A549 (cell line): ENCODE measurements at regions not wholly inside any gene's neighbourhood (a gene's known extent, or its start where the extent isn't known, plus 50 kb on each side); places are given as distances from the start of the nearest gene placed in this dataset.
A peak's percentile ranks its signal among the peaks of the same experiment; 100 is the strongest.

ENCODE experiments used
- ATAC-seq, 2 experiments: fragments of 200-7000 bp in 1 of 2; fragments of >200 bp in 1 of 2; cut with Nextera tagmentation in 1 of 2; cut with Tn5 transposase in 1 of 2; 3 replicates each; pipeline versions ENCODE4 v1.8.0 to v1.9.1; 2018 to 2020; ENCODE audit warnings: mild to moderate bottlenecking in 1 of 2, moderate library complexity in 1 of 2
- CTCF ChIA-PET: fragments of 300-600 bp; sonication (Branson Sonifier 250); formaldehyde crosslinking; extraction: SDS; loops from one replicate; lab custom pipeline; 2021; ENCODE audit warnings: antibody characterized with exemption, inconsistent platforms; lab: Yijun Ruan, JAX
- POLR2A ChIA-PET: fragments of 350-600 bp; formaldehyde crosslinking; extraction: SDS; loops from one replicate; lab custom pipeline; 2021; ENCODE audit warnings: antibody characterized with exemption, inconsistent platforms; lab: Yijun Ruan, JAX
- DNase-seq, 2 experiments: peaks; one replicate each; pipeline versions ENCODE4 v3.0.0 to v3.0.0-alpha.2; 2011 to 2016; ENCODE audit warnings: low read depth in 1 of 2, low spot score in 1 of 2
- FAIRE-seq: peaks from 2 replicates; lab custom pipeline; 2011; peaks lifted over from hg19 to GRCh38; lab: Jason Lieb, UNC
- H3K27ac ChIP-seq, 2 experiments: fragments of >200 bp; sonication (Bioruptor Twin); formaldehyde crosslinking; 3 replicates each; pipeline ENCODE4 v1.5.1; 2016 to 2017
- H3K4me1 ChIP-seq: fragments of >200 bp; sonication (Bioruptor Twin); formaldehyde crosslinking; 3 replicates; pipeline ENCODE4 v1.6.1; 2016
- H3K4me2 ChIP-seq: fragments of >200 bp; sonication (Bioruptor Twin); formaldehyde crosslinking; 3 replicates; pipeline ENCODE4 v1.6.1; 2016
- H3K4me3 ChIP-seq: fragments of >200 bp; sonication (Bioruptor Twin); formaldehyde crosslinking; 3 replicates; pipeline ENCODE4 v1.5.1; 2016
- H3K9me3 ChIP-seq: fragments of >200 bp; sonication (Bioruptor Twin); formaldehyde crosslinking; 3 replicates; pipeline ENCODE4 v1.6.1; 2016
- EP300 ChIP-seq, 2 experiments: fragments of >200 bp; sonication (Bioruptor Twin); formaldehyde crosslinking; IDR thresholded peaks; 2 replicates in 1 of 2; 3 replicates in 1 of 2; pipeline ENCODE4 v1.6.1; 2016 to 2017
- GATA3 ChIP-seq: IDR thresholded peaks from 2 replicates; pipeline ENCODE4 v1.6.1; 2012; ENCODE audit warnings: borderline replicate concordance
- JUNB ChIP-seq: fragments of >200 bp; sonication (Bioruptor Twin); formaldehyde crosslinking; IDR thresholded peaks from 2 replicates; pipeline ENCODE4 v1.6.1; 2016
- MAFK ChIP-seq: fragments of 450-650 bp; IDR thresholded peaks from 2 replicates; pipeline ENCODE4 v1.6.1; 2014; ENCODE audit not compliant: partially characterized antibody
- NFE2L2 ChIP-seq: fragments of 150-350 bp; conservative IDR thresholded peaks from 2 replicates; pipeline ENCODE4 v1.6.1; 2014; ENCODE audit warnings: low read length
- POLR2A ChIP-seq: IDR thresholded peaks from 2 replicates; pipeline ENCODE4 v1.6.1; 2012; ENCODE audit warnings: mild to moderate bottlenecking, low read length
- RAD21 ChIP-seq, 2 experiments: fragments of >200 bp in 1 of 2; sonication (Bioruptor Twin) in 1 of 2; formaldehyde crosslinking in 1 of 2; IDR thresholded peaks in 1 of 2; conservative IDR thresholded peaks in 1 of 2; 2 replicates in 1 of 2; 3 replicates in 1 of 2; pipeline ENCODE4 v1.6.1; 2012 to 2018; ENCODE audit warnings: inconsistent platforms in 1 of 2
- RCOR1 ChIP-seq: fragments of 150-350 bp; IDR thresholded peaks from 2 replicates; pipeline ENCODE4 v1.6.1; 2014; ENCODE audit warnings: antibody characterized with exemption, low read length, low read depth
- WGBS: methylation state at CpG from one replicate; pipeline ENCODE4 v1.1.6; 2017; ENCODE audit errors: missing lambda C conversion rate; 5-methylcytosine and 5-hydroxymethylcytosine counted together
- TF ChIP-seq, protein P1 (sequence below): fragments of 250-450 bp; sonication (Bioruptor Pico); IDR thresholded peaks from 2 replicates; pipeline ENCODE4 v1.5.0; 2020; ENCODE audit warnings: low read depth, mild to moderate bottlenecking, moderate library complexity
- TF ChIP-seq, protein P2 (sequence below): fragments of 250-450 bp; sonication (Bioruptor Pico); IDR thresholded peaks from 2 replicates; pipeline ENCODE4 v1.5.0; 2021; ENCODE audit warnings: mild to moderate bottlenecking, moderate library complexity, borderline replicate concordance

DNA sequence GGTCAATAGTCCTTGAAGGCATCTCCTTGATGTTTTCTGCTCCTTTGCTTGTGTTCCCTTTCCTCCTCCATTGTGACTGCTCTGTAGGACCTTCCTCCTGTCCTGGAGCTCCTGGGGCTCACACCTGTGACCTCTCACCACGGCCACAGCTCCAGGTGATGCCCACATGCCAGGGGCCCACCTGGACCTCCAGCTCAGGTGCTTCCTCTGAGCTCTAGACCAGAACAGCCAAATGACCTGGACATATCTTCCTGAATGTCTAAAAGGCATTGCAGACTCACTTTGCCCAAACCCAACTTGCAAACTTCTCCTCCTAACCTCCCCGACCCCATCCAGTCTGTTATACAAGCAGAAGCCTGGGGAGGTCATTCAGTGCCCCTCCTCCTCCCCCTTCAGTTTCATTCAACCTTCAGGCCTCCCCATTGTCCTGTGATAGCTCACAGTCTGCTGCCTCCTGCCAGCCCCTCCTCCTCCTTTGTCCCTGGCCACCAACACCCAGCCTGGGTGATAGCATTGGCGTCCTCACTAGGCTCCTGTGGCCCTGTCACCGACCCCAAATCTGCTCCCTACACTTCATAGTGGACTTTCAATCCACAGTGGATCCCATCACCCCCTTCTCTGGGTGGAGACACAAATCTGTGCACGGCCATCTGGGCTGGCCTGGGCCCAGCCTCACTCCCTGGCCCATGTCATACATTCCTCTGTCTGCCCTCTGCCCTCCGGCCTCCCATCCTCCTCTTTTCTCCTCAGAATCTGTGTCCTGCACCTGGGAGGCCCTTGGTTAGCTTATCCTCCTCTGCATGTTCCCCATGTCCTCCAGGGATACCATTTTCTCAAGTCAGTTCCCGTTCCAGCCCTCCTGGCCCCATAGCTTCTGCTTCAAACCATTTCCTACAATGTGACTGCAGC is 310.4 kb upstream of the HDAC4 start (continued):
- TF ChIP-seq, protein P1, sequence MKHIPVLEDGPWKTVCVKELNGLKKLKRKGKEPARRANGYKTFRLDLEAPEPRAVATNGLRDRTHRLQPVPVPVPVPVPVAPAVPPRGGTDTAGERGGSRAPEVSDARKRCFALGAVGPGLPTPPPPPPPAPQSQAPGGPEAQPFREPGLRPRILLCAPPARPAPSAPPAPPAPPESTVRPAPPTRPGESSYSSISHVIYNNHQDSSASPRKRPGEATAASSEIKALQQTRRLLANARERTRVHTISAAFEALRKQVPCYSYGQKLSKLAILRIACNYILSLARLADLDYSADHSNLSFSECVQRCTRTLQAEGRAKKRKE (CRISPR knock-in tag), result no peak
- TF ChIP-seq NFE2L2 (no peak), RAD21 (conservative IDR thresholded peaks at IDR 0.05 in 1 of 2, IDR thresholded peaks at IDR 0.05 in 1 of 2) (no peak)

DNA sequence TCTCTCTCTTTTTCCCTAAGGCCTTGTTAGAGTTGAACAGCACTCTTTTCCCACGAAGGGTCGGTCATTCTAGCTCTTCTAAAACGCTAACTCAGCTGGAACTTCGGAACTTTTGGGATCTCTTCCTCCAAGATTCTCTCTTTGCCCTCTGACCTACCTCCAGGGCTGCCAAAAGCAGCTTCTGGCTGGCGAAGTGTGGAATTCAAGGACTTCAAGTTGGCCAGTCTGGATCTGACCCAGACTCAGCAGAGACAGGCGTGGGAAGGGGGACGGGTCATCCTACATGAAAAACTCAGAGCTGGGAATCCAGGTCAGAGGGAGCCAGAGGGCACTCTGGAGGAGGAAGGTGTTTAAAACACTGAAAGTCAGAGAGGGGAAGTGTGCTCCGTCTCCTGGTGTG is 305.5 kb upstream of the HDAC4 start:
- Histone ChIP-seq H3K27ac (peak overlapping the region in 1 of 2 experiments; percentile 55; a peak in 2 of 6 replicates), H3K4me3 (no peak overlapping the region), H3K9me3 (peaks cover 36% of the 10 kb centered on the region), H3K4me1 (no peaks in the 10 kb centered on the region), H3K4me2 (no peak overlapping the region)
- ATAC-seq, result no peak
- WGBS, result 30% methylated on average over 8 of the region's 8 CpGs
- no peak for FAIRE-seq
- POLR2A ChIA-PET, result no interaction called here
- CTCF ChIA-PET, result interaction anchor here (0.9 to 1.2 kb wide), 2 partner anchors 9 to 288 kb away, joined by 3 read pairs; no protein-coding TSS in a partner anchor
- TF ChIP-seq, protein P2, sequence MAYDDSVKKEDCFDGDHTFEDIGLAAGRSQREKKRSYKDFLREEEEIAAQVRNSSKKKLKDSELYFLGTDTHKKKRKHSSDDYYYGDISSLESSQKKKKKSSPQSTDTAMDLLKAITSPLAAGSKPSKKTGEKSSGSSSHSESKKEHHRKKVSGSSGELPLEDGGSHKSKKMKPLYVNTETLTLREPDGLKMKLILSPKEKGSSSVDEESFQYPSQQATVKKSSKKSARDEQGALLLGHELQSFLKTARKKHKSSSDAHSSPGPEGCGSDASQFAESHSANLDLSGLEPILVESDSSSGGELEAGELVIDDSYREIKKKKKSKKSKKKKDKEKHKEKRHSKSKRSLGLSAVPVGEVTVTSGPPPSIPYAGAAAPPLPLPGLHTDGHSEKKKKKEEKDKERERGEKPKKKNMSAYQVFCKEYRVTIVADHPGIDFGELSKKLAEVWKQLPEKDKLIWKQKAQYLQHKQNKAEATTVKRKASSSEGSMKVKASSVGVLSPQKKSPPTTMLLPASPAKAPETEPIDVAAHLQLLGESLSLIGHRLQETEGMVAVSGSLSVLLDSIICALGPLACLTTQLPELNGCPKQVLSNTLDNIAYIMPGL, result no peak
- TF ChIP-seq MAFK, result peak; percentile 19
- no peak for DNase-seq

DNA sequence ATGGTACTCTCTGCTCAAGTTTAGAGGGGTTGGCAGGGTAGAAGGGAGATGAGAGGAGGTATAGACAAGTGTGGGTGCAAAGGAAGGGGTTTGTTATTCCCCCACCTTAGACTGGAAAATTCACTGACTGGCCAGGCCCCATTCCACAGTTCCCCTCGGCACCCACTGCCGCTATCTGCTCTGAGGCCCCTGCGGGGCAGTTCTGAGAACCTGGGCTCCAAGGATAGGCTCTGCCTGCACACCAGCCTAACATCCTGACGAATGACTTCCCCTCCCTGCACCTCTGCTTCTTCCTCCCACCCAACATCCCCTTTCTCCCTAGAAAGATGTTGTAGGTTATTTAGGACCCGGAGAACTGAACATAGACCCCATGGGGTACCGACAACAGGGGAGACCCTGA is 303.9 kb upstream of the HDAC4 start:
- H3K4me2 ChIP-seq, result no peak overlapping the region
- WGBS, result 60% methylated on average over 5 of the region's 6 CpGs
- H3K4me1 ChIP-seq, result no peaks in the 10 kb centered on the region
- TF ChIP-seq POLR2A (no peak), GATA3 (no peak)
- DNase-seq, result no peak
- ChIA-PET CTCF (no interaction called here), POLR2A (no interaction called here)
- no peak for FAIRE-seq
- no peak overlapping the region for H3K4me3 ChIP-seq
- ATAC-seq, result no peak
- no peak overlapping the region for H3K27ac ChIP-seq
- peaks cover 27% of the 10 kb centered on the region for H3K9me3 ChIP-seq

DNA sequence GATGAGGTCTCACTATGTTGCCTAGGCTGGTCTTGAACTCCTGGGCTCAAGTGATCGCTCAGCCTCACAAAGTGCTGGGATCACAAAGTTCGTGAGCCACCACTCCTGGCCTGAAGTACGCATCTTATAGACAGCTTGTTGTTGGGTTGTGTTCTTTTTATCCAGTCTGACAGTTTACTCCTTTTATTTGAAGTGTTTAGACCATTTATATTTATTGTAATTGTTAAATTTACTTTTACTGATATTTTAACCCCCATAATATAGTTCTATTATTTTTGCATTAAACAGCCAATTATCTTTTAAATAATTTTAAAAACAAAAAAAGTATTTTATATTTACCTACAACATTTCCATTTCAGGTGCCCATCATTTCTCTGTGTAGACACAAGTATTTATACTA is 303.0 kb upstream of the HDAC4 start:
- peaks cover 25% of the 10 kb centered on the region for H3K9me3 ChIP-seq
- ATAC-seq (no peak), FAIRE-seq (no peak), DNase-seq (no peak)
- 23% methylated on average over 3 of the region's 3 CpGs for WGBS
- CTCF ChIA-PET, result no interaction called here
- POLR2A ChIA-PET, result no interaction called here
- H3K4me1 ChIP-seq, result no peaks in the 10 kb centered on the region
- no peak overlapping the region for H3K4me2 ChIP-seq
- no peak overlapping the region for H3K4me3 ChIP-seq
- no peak overlapping the region for H3K27ac ChIP-seq
- TF ChIP-seq EP300 (IDR thresholded peaks at IDR 0.05), result no peak
- TF ChIP-seq, all 56 proteins: peak for 0

DNA sequence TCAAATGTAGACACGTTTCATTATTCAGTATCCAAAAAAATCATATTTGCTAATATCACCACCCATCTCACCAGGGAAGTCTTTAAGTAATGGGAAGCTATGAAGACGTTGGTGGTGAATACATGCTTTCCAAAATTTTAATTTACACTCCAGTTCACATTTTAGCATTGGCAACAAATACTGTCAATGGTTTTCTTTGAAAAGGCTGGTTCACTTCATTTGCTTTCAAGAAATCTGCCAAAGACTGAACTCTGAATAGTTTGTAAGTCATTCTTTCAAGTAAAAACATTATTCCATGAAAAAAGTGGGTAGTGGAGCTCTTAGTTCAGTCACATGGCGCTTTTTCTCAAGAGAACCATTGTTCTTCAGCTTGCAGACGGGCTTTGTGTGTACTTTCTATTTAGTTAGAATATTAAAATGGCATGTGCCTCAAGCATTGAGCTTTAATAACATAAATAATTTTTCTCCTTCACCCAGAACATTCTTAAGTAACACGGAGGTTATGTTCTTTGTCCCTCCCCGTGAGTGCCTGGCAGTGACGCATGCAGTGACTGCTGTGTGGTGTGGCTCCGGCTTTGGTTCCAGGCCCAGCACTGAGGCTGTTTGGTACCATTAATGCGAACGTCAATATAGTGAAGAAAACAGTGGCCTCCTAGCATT is 300.0 kb upstream of the HDAC4 start:
- Histone ChIP-seq H3K4me2 (no peak overlapping the region), H3K4me3 (no peak overlapping the region), H3K4me1 (no peaks in the 10 kb centered on the region), H3K9me3 (peaks cover 22% of the 10 kb centered on the region), H3K27ac (no peak overlapping the region)
- WGBS, result 38% methylated on average over 10 of the region's 10 CpGs
- TF ChIP-seq JUNB (no peak), RCOR1 (no peak), EP300 (IDR thresholded peaks at IDR 0.05) (no peak)
- TF ChIP-seq, protein P2, result no peak
- ChIA-PET CTCF (no interaction called here), POLR2A (no interaction called here)
- FAIRE-seq (no peak), DNase-seq (no peak), ATAC-seq (no peak)
